Ascending aorta (tissue), 2 donors: ENCODE measurements at regions not wholly inside any gene's neighbourhood (a gene's known extent, or its start where the extent isn't known, plus 50 kb on each side); places are given as distances from the start of the nearest gene placed in this dataset.
A peak's percentile ranks its signal among the peaks of the same experiment; 100 is the strongest.

Experiments
- DNase-seq, 2 donors: peaks; one replicate each; pipeline ENCODE4 v3.0.0-alpha.2; 2019; ENCODE audit warnings: low spot score in 2 of 2
- H3K27ac ChIP-seq, 2 donors: fragments of 200-600 bp; sonication (generic); one replicate each; pipeline ENCODE4 v1.5.1; 2016 to 2017; ENCODE audit warnings: mild to moderate bottlenecking in 1 of 2
- H3K27me3 ChIP-seq: fragments of 200-600 bp; sonication (generic); one replicate; pipeline ENCODE4 v1.5.1; 2017
- H3K36me3 ChIP-seq, 2 donors: fragments of 200-600 bp; sonication (generic); one replicate each; pipeline ENCODE4 v1.5.1; 2016
- H3K4me1 ChIP-seq, 2 donors: fragments of 200-600 bp; sonication (generic); one replicate each; pipeline ENCODE4 v1.5.1; 2016 to 2017; ENCODE audit warnings: mild to moderate bottlenecking in 1 of 2
- H3K4me3 ChIP-seq, 2 donors: fragments of 200-600 bp; sonication (generic); one replicate each; pipeline ENCODE4 v1.5.1; 2016 to 2017; ENCODE audit warnings: mild to moderate bottlenecking in 1 of 2
- H3K9me3 ChIP-seq, 2 donors: fragments of 200-600 bp; sonication (generic); one replicate each; pipeline ENCODE4 v1.5.1; 2016
- CTCF ChIP-seq, 3 experiments: fragments of 200-600 bp in 2 of 3; fragments of 450-650 bp in 1 of 3; sonication (generic) in 2 of 3; IDR thresholded peaks; one replicate each; pipeline ENCODE4 v1.5.1; 2016 to 2019; ENCODE audit warnings: antibody characterized with exemption in 3 of 3, mild to moderate bottlenecking in 1 of 3, moderate library complexity in 1 of 3
- intact Hi-C: fragments of 100-400 bp; cut with DNase I; formaldehyde crosslinking; loops from one replicate; pipeline ENCODE4 v1.15.1; 2023

GRCh38 chr20:22403632-22404361 is 180.6 kb downstream of the FOXA2 start:
- Histone ChIP-seq H3K4me1 (no peaks in the 10 kb centered on the region), H3K9me3 (no peaks in the 10 kb centered on the region), H3K4me3 (peak overlapping the region; percentile 29 to 55), H3K27me3 (no peaks in the 10 kb centered on the region), H3K27ac (peak overlapping the region; percentile 40 to 46), H3K36me3 (no peaks in the 10 kb centered on the region)
- DNase-seq, result no peak
- intact Hi-C loops, result no loop called here
- TF ChIP-seq CTCF (IDR thresholded peaks at IDR 0.05), result no peak

- intact Hi-C loops, result no loop called here
- no peak for DNase-seq
- H3K36me3 ChIP-seq, result no peaks in the 10 kb centered on the region
- no peak for TF ChIP-seq CTCF (IDR thresholded peaks at IDR 0.05)
- peak overlapping the region; percentile 29 to 55 for H3K4me3 ChIP-seq
- no peaks in the 10 kb centered on the region for H3K27me3 ChIP-seq
- H3K4me1 ChIP-seq, result no peaks in the 10 kb centered on the region
- peak overlapping the region; percentile 40 to 46 for H3K27ac ChIP-seq
- H3K9me3 ChIP-seq, result no peaks in the 10 kb centered on the region
Observed at GRCh38 chr20:22403022-22403631, 181.2 kb downstream of the FOXA2 start.

- DNase-seq, result no peak
Observed at GRCh38 chr20:22402550-22402949, 181.8 kb downstream of the FOXA2 start.

GRCh38 chr20:22400440-22400839 is 183.9 kb downstream of the FOXA2 start:
- intact Hi-C loops, result no loop called here
- Histone ChIP-seq H3K9me3 (no peaks in the 10 kb centered on the region), H3K27me3 (no peaks in the 10 kb centered on the region), H3K36me3 (no peaks in the 10 kb centered on the region), H3K27ac (no peak overlapping the region), H3K4me1 (no peaks in the 10 kb centered on the region), H3K4me3 (no peak overlapping the region)
- no peak for TF ChIP-seq CTCF (IDR thresholded peaks at IDR 0.05)
- no peak for DNase-seq

More at GRCh38 chr20:22402550-22402949, 181.8 kb downstream of the FOXA2 start:
- Histone ChIP-seq H3K9me3 (no peaks in the 10 kb centered on the region), H3K4me3 (no peak overlapping the region), H3K27me3 (no peaks in the 10 kb centered on the region), H3K36me3 (no peaks in the 10 kb centered on the region), H3K4me1 (no peaks in the 10 kb centered on the region), H3K27ac (no peak overlapping the region)
- intact Hi-C loops, result no loop called here
- TF ChIP-seq CTCF (IDR thresholded peaks at IDR 0.05), result no peak

- Histone ChIP-seq H3K36me3 (no peaks in the 10 kb centered on the region), H3K4me3 (no peak overlapping the region), H3K27ac (no peak overlapping the region), H3K9me3 (no peaks in the 10 kb centered on the region), H3K27me3 (no peaks in the 10 kb centered on the region), H3K4me1 (no peaks in the 10 kb centered on the region)
- no peak for TF ChIP-seq CTCF (IDR thresholded peaks at IDR 0.05)
- intact Hi-C loops, result no loop called here
- DNase-seq, result no peak
Observed at GRCh38 chr20:22394583-22394982, 189.8 kb downstream of the FOXA2 start.
